Activated CD8-positive, alpha-beta T cell treated with anti-CD3 and anti-CD28 coated beads for 36 hours (primary cell): ENCODE measurements at regions not wholly inside any gene's neighbourhood (a gene's known extent, or its start where the extent isn't known, plus 50 kb on each side); places are given as distances from the start of the nearest gene placed in this dataset.
A peak's percentile ranks its signal among the peaks of the same experiment; 100 is the strongest.

ENCODE experiments used
- ATAC-seq: fragments of 200-7000 bp; cut with Tn5 transposase; one replicate; pipeline ENCODE4 v1.10.0; 2021; ENCODE audit warnings: mild to moderate bottlenecking, moderate library complexity
- CTCF ChIA-PET: fragments of 350-600 bp; sonication (Branson Sonifier 250); formaldehyde crosslinking; loops from one replicate; lab custom pipeline; 2021; ENCODE audit warnings: antibody characterized with exemption; lab: Charles Lee
- POLR2A ChIA-PET: fragments of 350-600 bp; sonication (Branson Sonifier 250); formaldehyde crosslinking; loops from one replicate; lab custom pipeline; 2021; ENCODE audit warnings: antibody characterized with exemption; lab: Charles Lee
- DNase-seq: peaks from one replicate; pipeline ENCODE4 v3.0.0-alpha.2; 2020
- H3K27ac Mint-ChIP-seq: one replicate; pipeline ENCODE4 v1.8.0; 2021; ENCODE audit warnings: mild to moderate bottlenecking, mixed read lengths
- H3K27me3 Mint-ChIP-seq: one replicate; pipeline ENCODE4 v1.8.0; 2021; ENCODE audit warnings: mixed read lengths
- H3K36me3 Mint-ChIP-seq: one replicate; pipeline ENCODE4 v1.8.0; 2021; ENCODE audit warnings: low read depth, mixed read lengths
- H3K4me1 Mint-ChIP-seq: one replicate; pipeline ENCODE4 v1.8.0; 2021; ENCODE audit warnings: low read depth, mixed read lengths
- H3K4me3 Mint-ChIP-seq: one replicate; pipeline ENCODE4 v1.8.0; 2021; ENCODE audit warnings: mild to moderate bottlenecking, moderate library complexity, mixed read lengths
- H3K9me3 Mint-ChIP-seq: one replicate; pipeline ENCODE4 v1.8.0; 2021; ENCODE audit warnings: mixed read lengths
- intact Hi-C: fragments of 100-400 bp; cut with micrococcal nuclease; formaldehyde crosslinking; loops from one replicate; pipeline ENCODE4 v1.10.0; 2022
- TF ChIP-seq, protein P1 (sequence below): fragments of 200-600 bp; IDR thresholded peaks from one replicate; pipeline ENCODE4 v1.8.0; 2022; ENCODE audit warnings: antibody characterized with exemption, mild to moderate bottlenecking

DNA sequence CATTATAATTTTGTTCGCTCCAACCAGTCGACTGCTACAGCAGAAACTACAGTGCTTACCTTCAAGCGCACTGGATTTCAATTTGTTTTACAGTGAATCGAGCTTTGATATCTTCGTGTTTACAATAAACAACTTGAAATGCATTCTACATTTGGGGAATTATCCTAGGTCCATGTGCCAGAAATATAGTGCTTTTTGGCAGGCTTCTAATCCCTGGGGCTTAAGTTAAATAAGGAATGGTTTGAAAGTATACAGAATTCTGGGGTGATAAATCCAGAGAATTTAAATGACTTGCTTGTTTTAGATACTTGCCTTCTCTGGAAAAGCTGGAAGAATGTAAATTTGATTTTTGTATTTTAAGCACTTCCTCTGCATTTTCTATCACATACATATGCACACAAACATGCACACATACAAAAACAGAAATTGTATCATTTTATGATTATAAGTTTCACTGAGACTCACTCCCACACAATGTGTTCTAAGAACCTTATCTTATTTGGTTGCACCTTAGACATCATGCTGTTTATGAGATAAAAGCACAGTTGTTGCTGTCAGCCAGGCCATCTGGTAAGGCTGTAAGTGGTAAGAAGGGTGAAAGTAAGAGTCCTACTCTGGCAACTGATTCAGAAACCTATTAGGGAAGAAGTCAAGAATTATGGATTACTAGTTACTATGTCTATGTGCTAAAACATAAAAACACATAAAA lies 347.2 kb upstream of the KCND2 start:
- H3K27ac Mint-ChIP-seq, result no peak overlapping the region
- H3K4me3 Mint-ChIP-seq, result no peak overlapping the region
- H3K4me1 Mint-ChIP-seq, result no peaks in the 10 kb centered on the region
- H3K9me3 Mint-ChIP-seq, result peaks cover 6% of the 10 kb centered on the region
- intact Hi-C loops, result no loop called here
- DNase-seq, result no peak
- TF ChIP-seq, protein P1, sequence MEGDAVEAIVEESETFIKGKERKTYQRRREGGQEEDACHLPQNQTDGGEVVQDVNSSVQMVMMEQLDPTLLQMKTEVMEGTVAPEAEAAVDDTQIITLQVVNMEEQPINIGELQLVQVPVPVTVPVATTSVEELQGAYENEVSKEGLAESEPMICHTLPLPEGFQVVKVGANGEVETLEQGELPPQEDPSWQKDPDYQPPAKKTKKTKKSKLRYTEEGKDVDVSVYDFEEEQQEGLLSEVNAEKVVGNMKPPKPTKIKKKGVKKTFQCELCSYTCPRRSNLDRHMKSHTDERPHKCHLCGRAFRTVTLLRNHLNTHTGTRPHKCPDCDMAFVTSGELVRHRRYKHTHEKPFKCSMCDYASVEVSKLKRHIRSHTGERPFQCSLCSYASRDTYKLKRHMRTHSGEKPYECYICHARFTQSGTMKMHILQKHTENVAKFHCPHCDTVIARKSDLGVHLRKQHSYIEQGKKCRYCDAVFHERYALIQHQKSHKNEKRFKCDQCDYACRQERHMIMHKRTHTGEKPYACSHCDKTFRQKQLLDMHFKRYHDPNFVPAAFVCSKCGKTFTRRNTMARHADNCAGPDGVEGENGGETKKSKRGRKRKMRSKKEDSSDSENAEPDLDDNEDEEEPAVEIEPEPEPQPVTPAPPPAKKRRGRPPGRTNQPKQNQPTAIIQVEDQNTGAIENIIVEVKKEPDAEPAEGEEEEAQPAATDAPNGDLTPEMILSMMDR, result no peak
- ChIA-PET CTCF (no interaction called here), POLR2A (no interaction called here)
- ATAC-seq, result no peak
- no peaks in the 10 kb centered on the region for H3K36me3 Mint-ChIP-seq
- H3K27me3 Mint-ChIP-seq, result no peaks in the 10 kb centered on the region

DNA sequence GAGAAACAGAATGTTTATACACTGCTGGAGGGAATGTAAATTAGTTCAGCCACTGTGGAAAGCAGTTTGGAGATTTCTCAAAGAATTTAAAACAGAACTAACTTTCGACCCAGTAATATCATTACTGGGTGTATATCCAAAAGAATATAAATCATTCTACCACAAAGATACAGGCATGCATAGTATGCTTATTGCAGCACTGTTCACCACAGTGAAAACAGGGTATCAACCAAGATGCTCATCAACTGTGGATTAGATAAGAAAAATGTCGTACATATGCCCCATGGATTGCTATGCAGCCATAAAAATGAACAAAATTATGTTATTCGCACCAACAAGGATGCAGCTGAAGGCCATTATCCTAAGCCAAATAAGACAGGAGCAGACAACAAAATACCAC lies 343.1 kb upstream of the KCND2 start:
- no peak for ATAC-seq
- TF ChIP-seq, protein P1, result no peak
- H3K4me1 Mint-ChIP-seq, result no peaks in the 10 kb centered on the region
- H3K4me3 Mint-ChIP-seq, result no peak overlapping the region
- ChIA-PET CTCF (no interaction called here), POLR2A (no interaction called here)
- H3K27ac Mint-ChIP-seq, result no peak overlapping the region
- intact Hi-C loops, result no loop called here
- no peak for DNase-seq
- peaks cover 3% of the 10 kb centered on the region for H3K9me3 Mint-ChIP-seq
- H3K27me3 Mint-ChIP-seq, result no peaks in the 10 kb centered on the region
- H3K36me3 Mint-ChIP-seq, result no peaks in the 10 kb centered on the region

DNA sequence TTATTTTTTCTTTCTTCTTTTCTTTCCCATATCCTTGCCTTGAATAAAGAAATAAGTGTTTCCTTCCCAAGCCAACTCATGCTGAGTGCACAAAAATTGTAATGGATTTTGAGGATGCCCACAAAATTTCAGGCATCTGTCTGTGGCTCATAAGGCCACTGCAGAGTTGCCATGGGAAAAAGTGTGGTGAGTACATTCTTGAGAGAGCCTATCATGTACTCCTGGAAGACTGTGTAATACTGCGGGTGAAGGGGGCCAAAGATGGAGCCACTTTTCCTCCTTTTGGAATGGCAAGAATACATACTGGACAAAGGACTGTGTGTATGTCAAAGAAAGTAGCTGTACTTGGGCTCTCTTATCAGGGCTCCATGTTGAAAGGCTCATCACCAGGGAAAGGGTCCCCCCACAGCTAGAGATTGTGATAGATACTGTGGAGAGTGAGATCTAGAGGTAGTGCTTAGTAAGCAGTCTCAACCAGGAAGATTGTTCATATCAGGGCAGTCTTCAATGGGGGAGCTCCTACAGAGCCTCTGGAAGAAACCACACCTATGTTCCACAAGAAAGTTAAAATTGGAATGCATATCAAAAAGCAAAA lies 341.6 kb upstream of the KCND2 start:
- CTCF ChIA-PET, result no interaction called here
- Mint-ChIP-seq H3K9me3 (no peaks in the 10 kb centered on the region), H3K4me3 (no peak overlapping the region), H3K27me3 (no peaks in the 10 kb centered on the region), H3K4me1 (no peaks in the 10 kb centered on the region), H3K36me3 (no peaks in the 10 kb centered on the region), H3K27ac (no peak overlapping the region)
- ATAC-seq (no peak), DNase-seq (no peak)
- POLR2A ChIA-PET, result no interaction called here
- TF ChIP-seq, protein P1, result no peak
- intact Hi-C loops, result no loop called here

DNA sequence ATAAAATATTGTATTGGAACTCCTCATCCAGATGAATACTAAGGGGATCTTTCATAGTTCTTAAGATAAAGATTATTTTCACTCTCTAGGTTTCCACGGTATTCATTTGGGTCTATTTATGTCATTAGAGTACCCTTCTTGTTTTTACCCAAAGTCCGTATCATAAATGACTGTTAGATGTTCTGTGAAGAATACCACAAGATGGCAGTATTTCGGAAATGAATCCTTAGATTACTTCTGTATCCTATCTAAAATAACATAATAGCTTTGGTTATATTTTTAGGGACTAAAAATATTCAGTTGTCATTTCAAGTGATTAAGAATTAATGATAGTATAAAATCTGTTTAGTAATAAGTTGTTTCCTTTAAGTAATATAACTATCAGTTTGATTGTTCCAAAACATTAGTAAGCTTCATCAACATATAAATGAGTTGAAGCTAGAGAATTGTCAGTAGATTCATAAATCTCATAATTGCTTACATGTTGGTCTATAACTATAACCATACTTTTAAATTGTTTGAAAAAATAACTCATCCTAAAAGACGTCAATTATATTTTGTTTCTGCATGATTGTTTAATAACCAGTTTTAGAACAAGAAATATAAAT lies 337.5 kb upstream of the KCND2 start:
- ATAC-seq (no peak), DNase-seq (no peak)
- TF ChIP-seq, protein P1, result peak; percentile 21
- H3K36me3 Mint-ChIP-seq, result no peaks in the 10 kb centered on the region
- intact Hi-C loops, result no loop called here
- H3K9me3 Mint-ChIP-seq, result no peaks in the 10 kb centered on the region
- POLR2A ChIA-PET, result no interaction called here
- H3K4me1 Mint-ChIP-seq, result no peaks in the 10 kb centered on the region
- CTCF ChIA-PET, result interaction anchor here (1.2 kb wide), 1 partner anchor 790 kb away, joined by 4 read pairs; no protein-coding TSS in a partner anchor
- no peaks in the 10 kb centered on the region for H3K27me3 Mint-ChIP-seq
- H3K4me3 Mint-ChIP-seq, result no peak overlapping the region
- no peak overlapping the region for H3K27ac Mint-ChIP-seq

DNA sequence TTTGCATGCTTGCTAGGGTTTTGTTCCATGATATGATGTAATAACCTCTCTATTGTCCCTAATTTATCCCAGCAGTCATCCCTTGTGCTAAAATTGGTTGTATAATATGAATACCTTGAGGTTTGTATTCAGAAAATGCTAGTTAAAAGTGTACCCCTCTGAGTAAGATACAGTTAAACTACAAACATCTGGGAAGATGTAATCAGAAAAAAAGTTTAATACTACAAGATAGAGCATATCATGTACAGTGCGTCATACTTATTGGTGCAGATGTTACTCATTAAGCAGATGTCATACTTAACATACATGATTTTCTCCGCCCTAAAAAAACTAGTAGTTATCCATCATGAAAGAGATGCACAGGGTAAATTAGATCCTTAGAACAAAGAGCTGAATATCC lies 336.1 kb upstream of the KCND2 start:
- no peak overlapping the region for H3K4me3 Mint-ChIP-seq
- no peak overlapping the region for H3K27ac Mint-ChIP-seq
- DNase-seq (no peak), ATAC-seq (no peak)
- intact Hi-C loops, result no loop called here
- no peaks in the 10 kb centered on the region for H3K4me1 Mint-ChIP-seq
- ChIA-PET POLR2A (no interaction called here), CTCF (no interaction called here)
- no peaks in the 10 kb centered on the region for H3K36me3 Mint-ChIP-seq
- H3K9me3 Mint-ChIP-seq, result no peaks in the 10 kb centered on the region
- H3K27me3 Mint-ChIP-seq, result no peaks in the 10 kb centered on the region
- TF ChIP-seq, protein P1, result no peak
